ENCODE measurements at regions not wholly inside any gene's neighbourhood (a gene's known extent, or its start where the extent isn't known, plus 50 kb on each side); places are given as distances from the start of the nearest gene placed in this dataset.

- TF ChIP-seq CTCF (conservative IDR thresholded peaks at IDR 0.05 in 1 of 2, IDR thresholded peaks at IDR 0.05 in 1 of 2; ENCODE audit: low read depth in 1 of 2, low read length in 2 of 2): no peak
- TF ChIP-seq EZH2 (IDR thresholded peaks at IDR 0.05; ENCODE audit: low read length, missing control alignments): no peak
Measured at GRCh38 chr18:77762014-77762413, 512.4 kb downstream of the GALR1 start.

All from fibroblast of lung (primary cell).